Epidermal melanocyte (primary cell): ENCODE measurements at regions not wholly inside any gene's neighbourhood (a gene's known extent, or its start where the extent isn't known, plus 50 kb on each side); places are given as distances from the start of the nearest gene placed in this dataset.

Source experiments
- DNase-seq: peaks from one replicate; pipeline ENCODE4 v3.0.0; 2011; ENCODE audit warnings: low spot score; ENCODE audit not compliant: insufficient read length

GRCh38 chr18:60755134-60755533, 382.6 kb upstream of the MC4R start:
- no peak for DNase-seq

GRCh38 chr18:60775978-60776377, 403.4 kb upstream of the MC4R start:
- no peak for DNase-seq

GRCh38 chr18:60784161-60784560, 411.6 kb upstream of the MC4R start:
- DNase-seq, result no peak

GRCh38 chr18:60794802-60795201, 422.2 kb upstream of the MC4R start:
- no peak for DNase-seq

- no peak for DNase-seq
Measured at GRCh38 chr18:60804415-60804814, 431.8 kb upstream of the MC4R start.

GRCh38 chr18:60809937-60810336, 437.4 kb upstream of the MC4R start:
- no peak for DNase-seq

GRCh38 chr18:60812921-60813320, 440.3 kb upstream of the MC4R start:
- no peak for DNase-seq

- no peak for DNase-seq
Measured at GRCh38 chr18:60826346-60826745, 453.8 kb upstream of the MC4R start.

- DNase-seq, result no peak
Measured at GRCh38 chr18:60831971-60832370, 459.4 kb upstream of the MC4R start.

- no peak for DNase-seq
Measured at GRCh38 chr18:60838677-60839076, 466.1 kb upstream of the MC4R start.

- DNase-seq, result no peak
Measured at GRCh38 chr18:60846396-60846795, 473.8 kb upstream of the MC4R start.

GRCh38 chr18:60847517-60847916, 474.9 kb upstream of the MC4R start:
- no peak for DNase-seq

GRCh38 chr18:60861575-60861974, 471.7 kb upstream of the CDH20 start:
- no peak for DNase-seq

GRCh38 chr18:60862988-60863387, 470.2 kb upstream of the CDH20 start:
- DNase-seq, result no peak

GRCh38 chr18:60865801-60866200, 467.4 kb upstream of the CDH20 start:
- DNase-seq, result no peak

GRCh38 chr18:60870261-60871153, 462.7 kb upstream of the CDH20 start:
- no peak for DNase-seq

GRCh38 chr18:60872434-60872833, 460.8 kb upstream of the CDH20 start:
- no peak for DNase-seq

- no peak for DNase-seq
Measured at GRCh38 chr18:60873708-60874107, 459.5 kb upstream of the CDH20 start.

GRCh38 chr18:60875957-60876507, 457.2 kb upstream of the CDH20 start:
- DNase-seq, result no peak

GRCh38 chr18:60880184-60880583, 453.0 kb upstream of the CDH20 start:
- DNase-seq, result no peak

GRCh38 chr18:60883587-60883986, 449.6 kb upstream of the CDH20 start:
- no peak for DNase-seq

- no peak for DNase-seq
Measured at GRCh38 chr18:60888071-60888624, 445.1 kb upstream of the CDH20 start.

- DNase-seq, result no peak
Measured at GRCh38 chr18:60889442-60889841, 443.8 kb upstream of the CDH20 start.
